GM13976 (cell line): ENCODE measurements at regions not wholly inside any gene's neighbourhood (a gene's known extent, or its start where the extent isn't known, plus 50 kb on each side); places are given as distances from the start of the nearest gene placed in this dataset.

ENCODE experiments used
- DNase-seq: peaks from one replicate; pipeline ENCODE4 v3.0.0; 2012; ENCODE audit warnings: low spot score
- CTCF ChIP-seq: IDR thresholded peaks from 2 replicates; pipeline ENCODE4 v1.5.1; 2012; ENCODE audit warnings: borderline replicate concordance, mild to moderate bottlenecking; ENCODE audit not compliant: insufficient read depth; ENCODE audit errors: extremely low read depth, missing control alignments, control extremely low read depth
- in situ Hi-C: fragments of 300-500 bp; cut with MboI; formaldehyde crosslinking; loops from one replicate; pipeline ENCODE4 v1.12.0; 2022; ENCODE audit warnings: low sequenced_read_pairs, mixed read lengths, inconsistent platforms; ENCODE audit not compliant: unreplicated experiment

GRCh38 chr10:57769298-57769697 lies 498.4 kb downstream of the IPMK start:
- no peak for DNase-seq
- in situ Hi-C loops = no loop called here
- TF ChIP-seq CTCF = no peak

GRCh38 chr10:57759777-57760176 lies 507.9 kb downstream of the IPMK start:
- DNase-seq = no peak

GRCh38 chr10:57754803-57755202 lies 512.9 kb downstream of the IPMK start:
- in situ Hi-C loops = no loop called here
- TF ChIP-seq CTCF = no peak
- no peak for DNase-seq

More at GRCh38 chr10:57759777-57760176, 507.9 kb downstream of the IPMK start:
- in situ Hi-C loops = no loop called here
- no peak for TF ChIP-seq CTCF

GRCh38 chr10:57743711-57744110 lies 524.0 kb downstream of the IPMK start:
- in situ Hi-C loops = no loop called here
- DNase-seq = no peak
- no peak for TF ChIP-seq CTCF

- no peak for DNase-seq
- in situ Hi-C loops = no loop called here
- TF ChIP-seq CTCF = no peak
Observed at GRCh38 chr10:57741751-57742150, 525.9 kb downstream of the IPMK start.

GRCh38 chr10:57723305-57723704 lies 544.4 kb downstream of the IPMK start:
- no peak for TF ChIP-seq CTCF
- in situ Hi-C loops = no loop called here
- DNase-seq = no peak

GRCh38 chr10:57716884-57717283 lies 550.8 kb downstream of the IPMK start:
- in situ Hi-C loops = no loop called here
- DNase-seq = no peak
- TF ChIP-seq CTCF = no peak
